SU-DHL-6 (cell line): ENCODE measurements at regions not wholly inside any gene's neighbourhood (a gene's known extent, or its start where the extent isn't known, plus 50 kb on each side); places are given as distances from the start of the nearest gene placed in this dataset.

ENCODE experiments used
- CTCF ChIP-seq: fragments of 200-600 bp; sonication (generic); IDR thresholded peaks from one replicate; pipeline ENCODE4 v1.5.1; 2017; ENCODE audit warnings: antibody characterized with exemption, mild to moderate bottlenecking, low read length, moderate library complexity; ENCODE audit not compliant: insufficient read depth, poor library complexity, severe bottlenecking
- EZH2phosphoT487 ChIP-seq: fragments of 200-600 bp; sonication (generic), shearing (Covaris generic); conservative IDR thresholded peaks from 2 replicates; pipeline ENCODE4 v1.6.1; 2018; ENCODE audit warnings: mild to moderate bottlenecking, antibody characterized with exemption, low read length, moderate library complexity, mixed read lengths

GRCh38 chr6:144402750-144403149 is 117.6 kb downstream of the UTRN start:
- TF ChIP-seq CTCF (no peak), EZH2phosphoT487 (no peak)
